NCI-H69 (cell line): ENCODE measurements at regions not wholly inside any gene's neighbourhood (a gene's known extent, or its start where the extent isn't known, plus 50 kb on each side); places are given as distances from the start of the nearest gene placed in this dataset.
"Not testable (repeated sequence)": the region's sequence is repeated elsewhere in the genome, so short reads cannot be mapped to it uniquely, and the experiment has no call there.

Experiments
- DNase-seq: peaks from one replicate; lab custom pipeline; 2025; lab: John Stamatoyannopoulos, UW

GRCh38 chr4:154164931-154165839, 326.4 kb downstream of the DCHS2 start:
- DNase-seq: no peak

GRCh38 chr4:154160519-154161301, 330.9 kb downstream of the DCHS2 start:
- DNase-seq: no peak

DNA sequence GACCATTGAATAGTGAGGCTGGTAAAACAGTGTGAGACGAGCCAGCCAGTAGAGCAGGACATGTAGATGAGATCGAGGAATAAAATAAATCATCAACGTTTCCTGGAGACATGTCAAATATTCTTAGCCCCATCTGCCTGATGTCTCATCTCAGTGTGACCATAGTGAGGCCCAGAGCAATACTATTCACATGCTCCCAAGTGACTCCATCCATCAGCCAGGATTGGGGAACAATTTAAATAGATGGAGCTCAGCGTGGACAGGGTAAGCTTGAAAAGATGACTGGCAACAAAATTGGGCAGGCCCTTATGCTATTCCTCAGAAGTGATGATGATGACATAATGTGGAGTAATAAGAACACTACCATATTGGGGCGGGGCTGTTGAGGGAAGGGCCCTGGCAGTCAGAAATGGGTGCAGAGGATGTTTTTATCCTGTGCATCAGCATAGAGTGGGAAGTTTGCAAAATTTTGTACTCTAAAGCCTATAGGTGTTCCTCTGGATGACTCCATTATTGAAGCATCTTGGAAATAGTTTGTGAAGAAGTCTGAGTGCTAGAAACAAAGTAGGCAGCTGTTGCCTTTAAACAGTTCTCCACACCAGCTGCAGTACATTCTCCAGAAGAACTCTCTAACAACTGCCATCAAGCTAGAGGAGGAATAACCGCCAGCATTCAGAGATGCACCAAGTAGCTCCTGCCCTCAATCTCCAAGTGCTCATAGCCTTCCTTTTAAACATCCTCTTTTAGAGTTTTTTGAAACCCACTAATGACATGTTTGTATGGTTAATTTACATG, 333.0 kb downstream of the DCHS2 start:
- no peak for DNase-seq

- no peak for DNase-seq
Measured at GRCh38 chr4:154152546-154152945, 339.1 kb downstream of the DCHS2 start.

DNA sequence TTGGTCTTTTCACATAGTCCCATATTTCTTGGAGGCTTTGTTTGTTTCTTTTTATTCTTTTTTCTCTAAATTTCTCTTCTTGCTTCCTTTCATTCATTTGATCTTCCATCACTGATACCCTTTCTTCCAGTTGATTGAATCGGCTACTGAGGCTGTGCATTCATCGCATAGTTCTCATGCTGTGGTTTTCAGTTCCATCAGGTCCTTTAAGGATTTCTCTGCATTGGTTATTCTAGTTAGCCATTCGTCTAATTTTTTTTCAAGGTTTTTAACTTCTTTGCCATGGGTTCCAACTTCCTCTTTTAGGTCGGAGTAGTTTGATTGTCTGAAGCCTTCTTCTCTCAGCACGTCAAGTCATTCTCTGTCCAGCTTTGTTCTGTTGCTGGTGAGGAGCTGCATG, 342.4 kb downstream of the DCHS2 start:
- not testable (repeated sequence) for DNase-seq

DNA sequence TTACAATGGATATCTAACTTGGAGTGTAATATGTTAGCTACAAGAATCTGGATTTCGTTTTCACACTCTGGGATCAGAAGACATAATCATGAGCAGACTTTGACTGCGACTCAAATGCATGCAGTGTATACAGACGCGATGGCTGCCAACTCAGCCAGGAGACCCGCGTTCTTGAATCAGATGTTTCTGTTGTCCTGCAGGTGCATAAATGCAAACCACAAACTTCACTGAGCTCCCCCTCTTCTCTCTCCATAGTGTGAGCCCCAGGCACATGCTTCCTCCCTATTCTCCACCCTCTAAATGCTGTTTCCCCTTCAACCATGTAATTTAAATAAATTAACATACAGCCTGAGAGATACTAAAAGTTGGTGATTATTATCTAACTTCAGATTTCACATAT, 347.9 kb downstream of the DCHS2 start:
- no peak for DNase-seq

DNA sequence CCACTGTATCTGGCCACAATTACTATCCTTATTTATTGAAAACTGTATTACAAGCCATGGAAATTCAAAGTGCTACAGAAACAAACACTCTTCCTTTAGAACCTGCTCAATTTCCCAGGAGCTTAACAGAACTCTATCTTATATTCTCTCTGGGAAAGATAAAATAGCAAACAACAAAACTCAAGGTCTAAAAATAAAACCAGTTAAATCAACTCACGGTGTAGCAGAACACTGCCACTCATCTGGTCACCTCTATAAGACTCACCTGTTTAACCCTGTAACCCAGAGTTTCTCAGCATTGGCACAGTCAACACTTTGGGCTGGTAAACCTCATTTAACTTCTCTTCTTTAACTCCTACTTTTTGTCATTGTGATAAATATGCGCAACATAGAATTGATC, 348.9 kb downstream of the DCHS2 start:
- no peak for DNase-seq

- DNase-seq: no peak
Measured at GRCh38 chr4:154140869-154141268, 350.7 kb downstream of the DCHS2 start.

DNA sequence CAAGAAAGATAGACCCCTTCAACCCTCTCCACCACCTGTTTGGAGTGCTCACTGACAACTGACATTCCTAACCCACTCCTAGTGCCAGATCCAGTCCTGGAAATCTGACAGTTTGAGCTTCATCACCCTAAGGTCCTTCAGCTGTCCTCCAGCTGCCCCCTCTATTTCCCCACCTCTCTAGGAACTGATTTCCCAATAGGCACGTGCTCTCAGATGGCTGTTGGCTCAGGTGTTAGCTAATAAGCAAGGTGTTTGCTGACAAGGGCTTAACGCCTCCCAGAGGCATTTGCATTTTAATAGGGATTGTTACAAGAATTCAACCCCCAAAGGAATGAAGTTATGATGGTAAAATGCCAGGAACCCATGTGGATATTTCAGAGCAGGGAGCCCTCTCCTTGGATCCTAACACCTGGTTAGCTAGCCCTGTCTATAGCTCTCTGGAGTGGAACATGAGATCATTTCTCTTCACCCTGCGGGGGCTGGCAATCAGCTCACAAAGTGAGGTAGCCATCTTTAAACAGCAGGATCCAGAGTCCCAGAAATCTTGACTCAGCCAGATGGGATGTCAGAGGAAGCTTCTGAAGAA, 348.5 kb upstream of the SFRP2 start:
- no peak for DNase-seq

- DNase-seq: no peak
Measured at GRCh38 chr4:154135576-154135975, 346.7 kb upstream of the SFRP2 start.

DNA sequence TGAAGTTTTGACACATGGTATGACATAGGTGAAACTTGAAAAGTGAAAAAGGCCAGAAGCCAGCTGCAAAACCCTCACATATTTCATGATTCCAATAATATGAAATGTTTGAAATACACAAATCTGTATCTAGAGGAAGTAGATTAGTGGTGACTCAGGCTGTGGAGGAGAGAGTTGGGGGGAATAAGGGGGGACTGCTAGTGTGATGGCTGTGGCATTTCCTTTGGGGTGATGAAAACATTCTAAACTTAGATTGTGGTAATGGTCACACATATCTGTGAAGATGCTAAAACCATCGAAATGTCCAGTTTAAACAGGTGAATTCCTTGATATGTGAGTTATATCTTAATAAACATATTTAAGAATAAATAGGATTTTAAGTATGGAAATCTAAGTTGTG, 343.5 kb upstream of the SFRP2 start:
- DNase-seq: no peak

DNA sequence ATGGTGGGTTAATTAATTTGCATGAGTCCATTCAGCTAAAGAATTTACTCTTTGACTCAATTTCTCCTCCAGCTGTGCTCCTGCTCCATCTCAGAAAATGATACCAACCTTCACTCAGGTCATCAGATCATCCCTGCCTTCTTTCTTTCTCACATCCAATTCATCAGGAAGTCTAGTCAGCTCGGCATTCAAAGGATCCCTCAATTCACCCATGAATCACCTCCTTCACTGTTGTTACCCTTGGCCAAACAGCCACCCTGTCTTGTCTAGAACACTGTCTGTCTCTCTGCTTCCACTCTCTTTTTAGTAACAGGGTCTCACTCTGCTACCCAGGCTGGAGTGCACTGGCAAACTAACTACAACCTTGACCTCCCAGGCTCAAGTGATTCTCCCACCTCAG, 337.4 kb upstream of the SFRP2 start:
- DNase-seq: no peak

DNA sequence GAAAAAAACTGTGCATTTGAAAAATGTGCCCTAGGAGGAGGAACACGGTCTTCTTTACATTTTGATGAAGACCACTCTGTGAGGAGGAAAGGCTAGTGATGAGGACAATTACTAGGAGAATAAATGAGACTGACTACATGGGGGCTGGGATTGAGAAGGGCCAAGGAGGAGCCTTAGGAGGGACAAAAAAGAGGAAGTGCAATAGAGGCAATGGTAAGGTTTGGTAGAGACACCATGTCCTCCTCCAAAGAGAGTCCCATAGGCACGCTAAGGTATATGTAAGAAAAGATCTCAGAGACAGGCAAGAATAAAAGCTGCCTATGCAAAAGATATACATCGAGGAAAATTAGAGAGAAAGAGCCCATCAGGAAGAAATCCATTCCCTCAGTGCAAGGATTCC, 336.5 kb upstream of the SFRP2 start:
- no peak for DNase-seq

DNA sequence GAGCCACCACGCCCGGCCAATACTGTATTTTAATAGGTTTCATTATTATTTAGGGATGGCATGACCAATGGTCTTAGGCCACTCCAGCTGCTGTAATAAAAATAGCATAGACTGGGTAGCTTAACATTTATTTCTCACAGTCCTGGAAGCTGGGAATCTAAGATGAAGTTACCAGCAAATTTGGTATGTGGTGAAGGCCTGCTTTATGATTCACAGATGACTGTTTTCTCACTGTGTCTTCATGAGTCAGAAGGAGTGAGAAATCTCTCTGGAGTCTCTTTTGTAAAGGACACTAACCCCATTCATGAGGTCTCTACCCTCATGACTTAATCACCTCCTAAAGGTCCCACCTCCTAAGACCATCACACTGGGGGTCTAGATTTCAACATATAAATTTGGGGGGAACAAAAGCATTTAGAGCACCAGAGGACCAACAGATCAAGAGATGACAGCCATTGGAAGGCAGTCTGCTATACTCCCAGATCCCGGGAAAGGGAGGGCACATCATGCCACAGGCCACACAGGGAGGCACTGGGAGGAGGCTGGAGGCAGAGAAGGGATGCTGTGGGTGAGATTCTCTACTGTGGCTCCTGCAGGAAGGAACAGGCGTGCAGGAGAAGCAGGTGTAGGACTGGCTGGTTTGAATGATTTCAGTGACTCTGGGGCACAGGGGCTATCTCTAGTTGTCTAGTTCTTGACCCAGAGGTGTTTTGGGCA, 335.8 kb upstream of the SFRP2 start:
- DNase-seq: no peak

- DNase-seq: no peak
Measured at GRCh38 chr4:154123897-154124296, 335.0 kb upstream of the SFRP2 start.

- DNase-seq: no peak
Measured at GRCh38 chr4:154120690-154121345, 331.9 kb upstream of the SFRP2 start.

GRCh38 chr4:154120006-154120676, 331.3 kb upstream of the SFRP2 start:
- no peak for DNase-seq

DNA sequence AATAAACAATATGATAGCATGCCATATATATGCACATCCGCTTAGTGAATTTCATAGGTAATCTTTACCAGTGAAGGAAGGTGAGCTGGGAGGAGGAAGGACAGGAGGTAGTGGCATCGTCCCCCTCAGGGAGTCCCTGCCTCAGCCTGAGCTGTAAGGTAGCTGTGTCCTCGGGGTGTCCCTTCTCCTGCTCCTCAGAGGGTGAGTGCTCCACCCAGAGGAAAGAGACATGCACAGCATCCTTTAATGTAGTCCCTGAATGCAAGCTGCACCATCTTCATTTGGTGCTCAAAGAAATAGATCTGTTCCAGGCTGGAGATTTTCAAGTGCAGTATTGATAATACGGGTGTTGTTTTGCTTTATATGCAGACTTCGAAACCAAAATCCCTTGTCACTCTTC, 330.4 kb upstream of the SFRP2 start:
- peak; percentile 4 for DNase-seq

DNA sequence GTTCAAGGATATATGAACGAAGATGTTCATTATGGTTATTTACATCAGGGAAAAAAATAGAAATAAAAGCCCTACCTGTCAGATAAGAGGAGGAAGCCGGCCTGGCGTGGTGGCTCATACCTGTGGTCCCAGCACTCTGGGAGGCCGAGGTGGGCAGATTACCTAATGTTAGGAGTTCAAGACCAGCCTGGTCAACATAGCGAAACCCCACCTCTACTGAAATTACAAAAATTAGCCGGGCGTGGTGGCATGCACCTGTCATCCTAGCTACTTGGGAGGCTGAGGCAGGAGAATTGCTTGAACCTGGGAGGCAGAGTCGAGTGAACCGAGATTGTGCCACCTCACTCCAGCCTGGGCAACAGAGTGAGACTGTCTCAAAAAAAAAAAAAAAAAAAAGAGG, 328.8 kb upstream of the SFRP2 start:
- not testable (repeated sequence) for DNase-seq

- no peak for DNase-seq
Measured at GRCh38 chr4:154107337-154107736, 318.5 kb upstream of the SFRP2 start.
